ENCODE measurements at regions not wholly inside any gene's neighbourhood (a gene's known extent, or its start where the extent isn't known, plus 50 kb on each side); places are given as distances from the start of the nearest gene placed in this dataset.

- no peak overlapping the region for H3K4me3 ChIP-seq (ENCODE audit: low read depth, low read length)
- no peak for DNase-seq (ENCODE audit: low read depth)
- no peak for TF ChIP-seq CTCF (IDR thresholded peaks at IDR 0.05; ENCODE audit: insufficient read depth, low read length)
Observed at GRCh38 chr2:58805126-58805525, 564.0 kb upstream of the FANCL start.

GRCh38 chr2:58803192-58803591 is 562.1 kb upstream of the FANCL start:
- no peak for TF ChIP-seq CTCF (IDR thresholded peaks at IDR 0.05; ENCODE audit: insufficient read depth, low read length)
- no peak for DNase-seq (ENCODE audit: low read depth)
- H3K4me3 ChIP-seq (ENCODE audit: low read depth, low read length) = no peak overlapping the region

- no peak for TF ChIP-seq CTCF (IDR thresholded peaks at IDR 0.05; ENCODE audit: insufficient read depth, low read length)
- no peak overlapping the region for H3K4me3 ChIP-seq (ENCODE audit: low read depth, low read length)
- no peak for DNase-seq (ENCODE audit: low read depth)
Observed at GRCh38 chr2:58800881-58801280, 559.8 kb upstream of the FANCL start.

- no peak for TF ChIP-seq CTCF (IDR thresholded peaks at IDR 0.05; ENCODE audit: insufficient read depth, low read length)
- H3K4me3 ChIP-seq (ENCODE audit: low read depth, low read length) = no peak overlapping the region
- DNase-seq (ENCODE audit: low read depth) = no peak
Observed at GRCh38 chr2:58798676-58799208, 557.6 kb upstream of the FANCL start.

GRCh38 chr2:58796239-58796910 is 555.2 kb upstream of the FANCL start:
- no peak for TF ChIP-seq CTCF (IDR thresholded peaks at IDR 0.05; ENCODE audit: insufficient read depth, low read length)
- DNase-seq (ENCODE audit: low read depth) = no peak
- no peak overlapping the region for H3K4me3 ChIP-seq (ENCODE audit: low read depth, low read length)

GRCh38 chr2:58794916-58795315 is 553.8 kb upstream of the FANCL start:
- no peak for DNase-seq (ENCODE audit: low read depth)
- H3K4me3 ChIP-seq (ENCODE audit: low read depth, low read length) = no peak overlapping the region
- no peak for TF ChIP-seq CTCF (IDR thresholded peaks at IDR 0.05; ENCODE audit: insufficient read depth, low read length)

- no peak for TF ChIP-seq CTCF (IDR thresholded peaks at IDR 0.05; ENCODE audit: insufficient read depth, low read length)
- no peak overlapping the region for H3K4me3 ChIP-seq (ENCODE audit: low read depth, low read length)
- no peak for DNase-seq (ENCODE audit: low read depth)
Observed at GRCh38 chr2:58794103-58794502, 553.0 kb upstream of the FANCL start.

All from fibroblast of the aortic adventitia (primary cell).